Right cardiac atrium (tissue), 5 donors: ENCODE measurements at regions not wholly inside any gene's neighbourhood (a gene's known extent, or its start where the extent isn't known, plus 50 kb on each side); places are given as distances from the start of the nearest gene placed in this dataset.
A peak's percentile ranks its signal among the peaks of the same experiment; 100 is the strongest.

ENCODE experiments used
- ATAC-seq, 2 donors: fragments of 200-7000 bp; cut with Tn5 transposase; one replicate each; pipeline versions ENCODE4 v1.8.0 to v1.9.1; 2020; ENCODE audit warnings: moderate library complexity in 2 of 2, mild to moderate bottlenecking in 1 of 2
- DNase-seq, 3 donors: peaks; one replicate each; pipeline ENCODE4 v3.0.0-alpha.2; 2020
- H3K27ac ChIP-seq: one replicate; pipeline ENCODE4 v1.5.1; 2013; ENCODE audit warnings: mild to moderate bottlenecking, low read length, control low read depth, moderate library complexity
- H3K27me3 ChIP-seq: one replicate; pipeline ENCODE4 v1.6.1; 2013; ENCODE audit not compliant: control insufficient read depth, insufficient read depth
- H3K4me1 ChIP-seq: one replicate; pipeline ENCODE4 v1.6.1; 2013; ENCODE audit warnings: low read length; ENCODE audit not compliant: control insufficient read depth, insufficient read depth
- H3K4me3 ChIP-seq: one replicate; pipeline ENCODE4 v1.5.1; 2013; ENCODE audit warnings: low read length, control low read depth
- H3K9me3 ChIP-seq: one replicate; pipeline ENCODE4 v1.6.1; 2013; ENCODE audit warnings: low read length; ENCODE audit not compliant: control insufficient read depth
- WGBS: extraction: QIAGEN DNeasy Blood & Tissue Kit; methylation state at CpG from one replicate; pipeline ENCODE4 v1.1.7; 2013; 5-methylcytosine and 5-hydroxymethylcytosine counted together
- intact Hi-C, 4 donors: fragments of 100-400 bp; cut with DNase I; formaldehyde crosslinking; loops; one replicate each; pipeline versions ENCODE4 v1.11.0 to v1.14.0; 2022 to 2023
- donor health status: healthy with polysubstance abuse.
- donor health status: DM: no; HTN: yes; CAD: no.
- donor health status: DM: no; HTN: no; CAD: no.
- donor health status: DM: no; HTN: yes; CAD: no; lungs with severe emphysema.
- donor health status: DM: yes; HTN: yes; CAD: no.

DNA sequence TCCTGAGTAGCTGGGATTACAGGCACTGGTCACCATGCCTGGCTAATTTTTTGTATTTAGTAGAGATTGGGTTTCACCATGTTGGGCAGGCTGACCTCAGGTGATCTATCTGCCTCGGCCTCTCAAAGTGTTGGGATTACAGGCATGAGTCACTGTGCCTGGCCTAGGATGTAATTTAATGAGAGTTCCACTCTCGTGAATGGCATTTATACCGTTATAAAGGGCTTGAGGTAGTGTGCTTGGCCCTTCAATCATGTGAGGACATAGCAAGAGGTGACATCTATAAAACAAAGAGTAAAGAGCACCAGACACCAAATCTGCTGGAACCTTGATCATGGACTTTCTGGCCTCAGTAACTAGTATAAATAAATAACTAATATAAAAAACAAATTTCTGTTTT is 93.5 kb upstream of the PPP1R9A start:
- WGBS, result 82% methylated on average over 3 of the region's 3 CpGs
- Histone ChIP-seq H3K4me1 (no peaks in the 10 kb centered on the region), H3K27ac (no peak overlapping the region), H3K9me3 (no peaks in the 10 kb centered on the region), H3K27me3 (no peaks in the 10 kb centered on the region), H3K4me3 (no peak overlapping the region)
- intact Hi-C loops, result no loop called here
- DNase-seq, result no peak
- ATAC-seq, result no peak

- DNase-seq, result no peak
- no peaks in the 10 kb centered on the region for H3K4me1 ChIP-seq
- no peak for ATAC-seq
- no peak overlapping the region for H3K27ac ChIP-seq
- no peaks in the 10 kb centered on the region for H3K27me3 ChIP-seq
- H3K4me3 ChIP-seq, result no peak overlapping the region
- H3K9me3 ChIP-seq, result no peaks in the 10 kb centered on the region
- intact Hi-C loops, result no loop called here
Measured at GRCh38 chr7:94823947-94824346, 83.4 kb upstream of the PPP1R9A start.

DNA sequence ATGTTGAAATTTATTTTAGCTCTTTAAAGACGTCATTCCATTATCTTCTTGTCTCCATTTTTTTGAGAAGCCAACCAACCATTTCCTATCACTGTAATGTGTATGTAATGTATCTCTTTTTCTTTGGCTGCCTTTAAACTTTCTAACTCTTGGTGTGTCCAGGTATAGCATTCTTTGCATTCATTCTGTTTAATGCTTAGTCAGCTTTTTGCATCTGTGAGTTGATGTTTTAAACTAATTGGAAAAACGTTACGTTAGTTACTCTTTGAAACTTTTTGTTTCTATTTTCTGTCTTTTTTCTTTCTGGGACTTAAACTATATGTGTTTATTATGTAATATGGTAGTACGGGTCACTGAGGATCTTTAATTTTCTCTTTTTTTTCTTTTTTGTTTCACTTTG is 77.4 kb upstream of the PPP1R9A start:
- Histone ChIP-seq H3K4me1 (no peaks in the 10 kb centered on the region), H3K4me3 (no peak overlapping the region), H3K27me3 (no peaks in the 10 kb centered on the region), H3K9me3 (no peaks in the 10 kb centered on the region), H3K27ac (no peak overlapping the region)
- ATAC-seq, result no peak
- intact Hi-C loops, result no loop called here
- no peak for DNase-seq
- 85% methylated on average over 4 of the region's 4 CpGs for WGBS

DNA sequence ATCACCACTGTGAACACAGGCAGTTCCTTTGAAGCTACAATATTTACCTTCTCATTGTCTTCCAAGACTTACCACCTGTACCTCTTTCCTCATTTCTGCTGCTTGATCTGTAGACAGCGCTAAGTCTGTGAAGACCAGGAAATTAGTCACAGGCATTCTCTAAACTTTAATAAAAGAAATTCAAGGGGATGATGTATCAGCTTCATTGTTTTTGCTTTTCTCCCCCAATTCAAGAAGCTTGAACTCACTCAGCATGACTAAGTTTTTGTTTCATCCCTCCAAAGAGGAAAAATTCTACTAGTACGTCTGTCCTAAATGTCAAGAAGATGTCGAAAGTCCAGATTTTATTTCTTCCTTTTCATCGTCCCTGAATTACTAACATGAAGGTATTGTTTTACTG is 75.3 kb upstream of the PPP1R9A start:
- intact Hi-C loops, result no loop called here
- 85% methylated on average over 4 of the region's 4 CpGs for WGBS
- Histone ChIP-seq H3K27ac (no peak overlapping the region), H3K4me1 (no peaks in the 10 kb centered on the region), H3K27me3 (no peaks in the 10 kb centered on the region), H3K9me3 (no peaks in the 10 kb centered on the region), H3K4me3 (no peak overlapping the region)
- ATAC-seq, result no peak
- DNase-seq, result no peak

DNA sequence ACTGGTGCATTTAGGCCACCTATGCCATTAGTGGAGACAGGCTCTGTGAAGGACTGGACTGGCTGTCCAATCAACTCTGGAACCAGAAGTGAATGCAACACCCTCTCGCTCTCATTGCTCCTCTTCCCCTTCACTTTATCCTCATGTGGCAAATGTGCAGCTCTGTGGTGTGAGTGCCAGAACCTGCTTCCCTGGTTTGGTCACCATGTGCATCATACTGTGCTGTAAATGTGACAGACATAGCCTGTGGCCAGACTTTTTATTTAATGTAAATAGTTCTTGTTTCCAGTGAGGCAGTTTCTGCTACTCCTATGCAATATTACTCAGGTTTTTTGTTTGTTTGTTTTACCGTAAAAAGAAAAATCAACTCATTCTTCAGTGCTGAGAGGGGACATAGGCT is 73.0 kb upstream of the PPP1R9A start:
- DNase-seq (no peak), ATAC-seq (no peak)
- 95% methylated on average over 2 of the region's 2 CpGs for WGBS
- H3K4me3 ChIP-seq, result no peak overlapping the region
- no peaks in the 10 kb centered on the region for H3K4me1 ChIP-seq
- H3K9me3 ChIP-seq, result no peaks in the 10 kb centered on the region
- H3K27me3 ChIP-seq, result no peaks in the 10 kb centered on the region
- intact Hi-C loops, result no loop called here
- H3K27ac ChIP-seq, result no peak overlapping the region

DNA sequence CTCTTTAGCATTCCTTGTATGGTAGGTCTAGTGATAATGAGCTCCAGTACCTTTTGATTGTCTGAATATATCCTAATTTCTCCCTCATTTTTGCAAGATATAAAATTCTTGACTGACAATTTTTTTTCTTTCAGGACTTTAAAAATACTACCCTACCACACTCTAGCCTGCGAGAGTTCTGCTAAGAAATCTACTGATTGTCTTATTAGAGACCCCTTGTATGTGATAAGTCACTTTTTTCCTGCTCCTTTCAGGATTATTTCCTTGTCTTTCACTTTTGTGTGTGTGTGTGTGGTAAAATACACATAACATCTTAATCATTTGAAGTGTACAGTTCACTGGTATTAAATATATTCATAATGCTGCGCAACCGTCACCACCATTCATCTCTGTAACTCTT is 68.7 kb upstream of the PPP1R9A start:
- Histone ChIP-seq H3K27me3 (no peaks in the 10 kb centered on the region), H3K4me1 (no peaks in the 10 kb centered on the region), H3K27ac (no peak overlapping the region), H3K4me3 (no peak overlapping the region), H3K9me3 (peaks cover 1% of the 10 kb centered on the region)
- WGBS, result 94% methylated on average over 3 of the region's 3 CpGs
- ATAC-seq (no peak), DNase-seq (no peak)
- intact Hi-C loops, result no loop called here

DNA sequence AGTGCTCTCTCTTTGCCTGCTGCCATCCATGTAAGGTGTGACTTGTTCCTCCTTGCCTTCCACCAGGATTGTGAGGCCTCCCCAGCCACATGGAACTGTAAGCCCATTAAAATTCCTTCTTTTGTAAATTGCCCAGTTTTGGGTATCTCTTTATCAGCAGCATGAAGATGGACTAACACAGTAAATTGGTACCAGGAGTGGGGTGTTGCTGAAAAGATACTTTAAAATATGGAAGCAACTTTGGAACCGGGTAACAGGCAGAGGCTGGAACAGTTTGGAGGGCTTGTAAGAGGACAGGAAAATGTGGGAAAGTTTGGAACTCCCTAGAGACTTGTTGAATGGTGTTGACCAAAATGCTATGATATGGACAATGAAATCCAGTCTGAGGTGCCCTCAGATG is 63.8 kb upstream of the PPP1R9A start:
- ATAC-seq, result no peak
- intact Hi-C loops, result no loop called here
- Histone ChIP-seq H3K4me1 (no peaks in the 10 kb centered on the region), H3K9me3 (peaks cover 4% of the 10 kb centered on the region), H3K27ac (no peak overlapping the region), H3K27me3 (no peaks in the 10 kb centered on the region), H3K4me3 (no peak overlapping the region)
- DNase-seq, result no peak
- WGBS, result 95% methylated on average over 1 of the region's 1 CpG

GRCh38 chr7:94848531-94848930 is 58.9 kb upstream of the PPP1R9A start:
- Histone ChIP-seq H3K9me3 (peaks cover 4% of the 10 kb centered on the region), H3K27ac (no peak overlapping the region), H3K4me3 (no peak overlapping the region), H3K27me3 (no peaks in the 10 kb centered on the region), H3K4me1 (no peaks in the 10 kb centered on the region)
- intact Hi-C loops, result no loop called here
- DNase-seq (no peak), ATAC-seq (no peak)
- 92% methylated on average over 2 of the region's 2 CpGs for WGBS

- no peak overlapping the region for H3K4me3 ChIP-seq
- ATAC-seq (no peak), DNase-seq (peak in 1 of 3 donors; percentile 19)
- no peaks in the 10 kb centered on the region for H3K4me1 ChIP-seq
- intact Hi-C loops, result no loop called here
- 95% methylated on average over 33 of the region's 33 CpGs for WGBS
- H3K27me3 ChIP-seq, result no peaks in the 10 kb centered on the region
- no peak overlapping the region for H3K27ac ChIP-seq
- peaks cover 1% of the 10 kb centered on the region for H3K9me3 ChIP-seq
Measured at GRCh38 chr7:94848992-94849576, 58.3 kb upstream of the PPP1R9A start.

DNA sequence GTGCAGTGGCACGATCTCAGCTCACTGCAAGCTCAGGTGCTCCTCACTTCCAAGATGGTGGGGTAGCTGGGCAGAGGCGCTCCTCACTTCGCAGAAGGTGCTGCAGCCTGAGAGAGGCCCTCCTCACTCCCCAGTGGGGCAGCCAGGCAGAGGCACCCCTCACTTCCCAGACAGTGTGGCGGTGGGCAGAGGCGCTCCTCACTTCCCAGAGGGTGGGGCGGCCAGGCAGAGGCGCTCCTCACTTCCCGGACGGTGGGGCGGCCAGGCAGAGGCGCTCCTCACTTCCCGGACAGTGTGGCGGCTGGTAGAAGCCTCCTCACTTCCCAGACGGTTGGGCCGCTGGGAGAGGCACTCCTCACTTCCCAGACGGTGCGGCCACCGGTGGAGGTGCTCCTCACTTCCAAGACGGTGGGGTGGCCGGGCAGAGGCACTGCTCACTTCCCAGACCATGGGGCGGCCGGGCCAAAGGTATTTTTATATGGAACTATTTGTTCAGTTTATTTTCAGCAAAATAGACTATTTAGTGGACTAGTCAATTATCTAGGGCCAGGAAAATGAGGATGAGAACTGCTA is 57.7 kb upstream of the PPP1R9A start:
- Histone ChIP-seq H3K4me3 (no peak overlapping the region), H3K4me1 (no peaks in the 10 kb centered on the region), H3K27me3 (no peaks in the 10 kb centered on the region), H3K9me3 (no peaks in the 10 kb centered on the region), H3K27ac (no peak overlapping the region)
- intact Hi-C loops, result no loop called here
- 97% methylated on average over 22 of the region's 22 CpGs for WGBS
- ATAC-seq (no peak), DNase-seq (no peak)

GRCh38 chr7:94855589-94855988 is 51.8 kb upstream of the PPP1R9A start:
- H3K4me3 ChIP-seq, result no peak overlapping the region
- DNase-seq, result no peak
- no peak overlapping the region for H3K27ac ChIP-seq
- no peaks in the 10 kb centered on the region for H3K4me1 ChIP-seq
- 70% methylated on average over 2 of the region's 2 CpGs for WGBS
- no peaks in the 10 kb centered on the region for H3K27me3 ChIP-seq
- ATAC-seq, result no peak
- intact Hi-C loops, result no loop called here
- no peaks in the 10 kb centered on the region for H3K9me3 ChIP-seq

- H3K9me3 ChIP-seq, result no peaks in the 10 kb centered on the region
- H3K27me3 ChIP-seq, result no peaks in the 10 kb centered on the region
- no peak overlapping the region for H3K27ac ChIP-seq
- no peak overlapping the region for H3K4me3 ChIP-seq
- no peaks in the 10 kb centered on the region for H3K4me1 ChIP-seq
- intact Hi-C loops, result no loop called here
- WGBS, result 90% methylated on average over 1 of the region's 1 CpG
- no peak for DNase-seq
- no peak for ATAC-seq
Measured at GRCh38 chr7:94856643-94857042, 50.8 kb upstream of the PPP1R9A start.
